ENCODE measurements at regions not wholly inside any gene's neighbourhood (a gene's known extent, or its start where the extent isn't known, plus 50 kb on each side); places are given as distances from the start of the nearest gene placed in this dataset.

DNA sequence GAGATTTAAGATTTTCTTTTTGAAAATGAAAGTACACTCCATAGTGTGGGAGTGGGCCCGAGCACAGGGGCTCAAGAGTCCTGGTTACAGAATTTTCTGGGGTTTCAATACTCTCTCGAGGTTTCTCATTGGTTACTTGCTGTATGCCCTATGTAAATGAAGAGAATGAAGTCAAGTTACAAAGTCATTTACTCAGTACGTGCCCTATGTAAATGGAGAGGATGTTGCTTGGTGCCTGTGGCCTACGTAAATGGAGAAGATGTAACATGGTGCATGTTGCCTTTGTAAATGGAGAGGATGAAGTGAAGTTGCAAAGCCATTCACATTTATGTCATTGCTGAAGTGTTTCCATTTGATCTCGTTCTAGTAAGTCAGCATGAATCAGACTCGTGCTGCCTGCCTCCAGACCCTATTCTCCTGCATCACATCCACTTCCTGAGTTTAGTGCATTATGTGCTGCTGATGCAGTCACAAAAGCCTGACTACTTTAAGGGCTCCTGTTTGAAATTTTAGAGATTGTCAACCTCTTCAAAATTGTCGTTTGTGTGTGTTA lies 302.0 kb downstream of the ZBBX start:
- no peak for TF ChIP-seq POLR2A (IDR thresholded peaks at IDR 0.05; ENCODE audit: low read depth, low read length)
- no peak for TF ChIP-seq POLR2AphosphoS5 (IDR thresholded peaks at IDR 0.05; ENCODE audit: low read depth, low read length)

All from GM12892 (cell line).